Bronchial epithelial cell (primary cell): ENCODE measurements at regions not wholly inside any gene's neighbourhood (a gene's known extent, or its start where the extent isn't known, plus 50 kb on each side); places are given as distances from the start of the nearest gene placed in this dataset.

Experiments used
- DNase-seq: peaks from one replicate; pipeline ENCODE4 v3.0.0-alpha.2; 2010; ENCODE audit warnings: low read depth
- FAIRE-seq: peaks from 2 replicates; lab custom pipeline; 2011; peaks lifted over from hg19 to GRCh38; lab: Jason Lieb, UNC
- H3K27me3 ChIP-seq: 2 replicates; pipeline ENCODE4 v1.5.1; 2011; ENCODE audit warnings: low read length; ENCODE audit not compliant: control insufficient read depth, insufficient read depth
- H3K36me3 ChIP-seq: 2 replicates; pipeline ENCODE4 v1.5.1; 2011; ENCODE audit warnings: low read length; ENCODE audit not compliant: control insufficient read depth, insufficient read depth
- H3K4me3 ChIP-seq: 2 replicates; pipeline ENCODE4 v1.5.1; 2011; ENCODE audit warnings: mild to moderate bottlenecking, low read depth, low read length, control low read depth
- TF ChIP-seq, protein P1 (sequence below): IDR thresholded peaks from 2 replicates; pipeline ENCODE4 v1.5.1; 2011; ENCODE audit warnings: mild to moderate bottlenecking, moderate library complexity, low read length, control low read depth, inconsistent platforms; ENCODE audit not compliant: insufficient read depth, severe bottlenecking

DNA sequence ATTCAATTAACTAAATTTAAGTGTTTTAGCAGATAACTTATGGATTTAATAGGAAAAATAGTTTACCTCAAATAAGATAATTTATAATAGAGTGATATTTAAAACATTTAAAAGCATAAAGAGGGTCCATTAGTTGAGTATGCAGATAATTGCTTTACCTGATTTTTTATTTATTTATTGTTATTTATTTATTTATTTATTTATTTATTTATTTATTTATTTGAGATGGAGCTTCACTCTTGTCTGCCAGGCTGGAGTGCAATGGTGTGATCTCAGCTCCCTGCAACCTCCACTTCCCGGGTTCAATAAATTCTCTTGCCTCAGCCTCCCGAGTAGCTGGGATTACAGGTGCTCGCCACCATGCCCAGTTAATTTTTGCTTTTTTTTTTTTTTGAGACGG is 982.9 kb downstream of the TFAP2A start:
- no peak for DNase-seq
- H3K27me3 ChIP-seq, result no peaks in the 10 kb centered on the region
- FAIRE-seq, result no peak
- no peak overlapping the region for H3K4me3 ChIP-seq
- TF ChIP-seq, protein P1, sequence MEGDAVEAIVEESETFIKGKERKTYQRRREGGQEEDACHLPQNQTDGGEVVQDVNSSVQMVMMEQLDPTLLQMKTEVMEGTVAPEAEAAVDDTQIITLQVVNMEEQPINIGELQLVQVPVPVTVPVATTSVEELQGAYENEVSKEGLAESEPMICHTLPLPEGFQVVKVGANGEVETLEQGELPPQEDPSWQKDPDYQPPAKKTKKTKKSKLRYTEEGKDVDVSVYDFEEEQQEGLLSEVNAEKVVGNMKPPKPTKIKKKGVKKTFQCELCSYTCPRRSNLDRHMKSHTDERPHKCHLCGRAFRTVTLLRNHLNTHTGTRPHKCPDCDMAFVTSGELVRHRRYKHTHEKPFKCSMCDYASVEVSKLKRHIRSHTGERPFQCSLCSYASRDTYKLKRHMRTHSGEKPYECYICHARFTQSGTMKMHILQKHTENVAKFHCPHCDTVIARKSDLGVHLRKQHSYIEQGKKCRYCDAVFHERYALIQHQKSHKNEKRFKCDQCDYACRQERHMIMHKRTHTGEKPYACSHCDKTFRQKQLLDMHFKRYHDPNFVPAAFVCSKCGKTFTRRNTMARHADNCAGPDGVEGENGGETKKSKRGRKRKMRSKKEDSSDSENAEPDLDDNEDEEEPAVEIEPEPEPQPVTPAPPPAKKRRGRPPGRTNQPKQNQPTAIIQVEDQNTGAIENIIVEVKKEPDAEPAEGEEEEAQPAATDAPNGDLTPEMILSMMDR, result no peak
- H3K36me3 ChIP-seq, result no peaks in the 10 kb centered on the region

DNA sequence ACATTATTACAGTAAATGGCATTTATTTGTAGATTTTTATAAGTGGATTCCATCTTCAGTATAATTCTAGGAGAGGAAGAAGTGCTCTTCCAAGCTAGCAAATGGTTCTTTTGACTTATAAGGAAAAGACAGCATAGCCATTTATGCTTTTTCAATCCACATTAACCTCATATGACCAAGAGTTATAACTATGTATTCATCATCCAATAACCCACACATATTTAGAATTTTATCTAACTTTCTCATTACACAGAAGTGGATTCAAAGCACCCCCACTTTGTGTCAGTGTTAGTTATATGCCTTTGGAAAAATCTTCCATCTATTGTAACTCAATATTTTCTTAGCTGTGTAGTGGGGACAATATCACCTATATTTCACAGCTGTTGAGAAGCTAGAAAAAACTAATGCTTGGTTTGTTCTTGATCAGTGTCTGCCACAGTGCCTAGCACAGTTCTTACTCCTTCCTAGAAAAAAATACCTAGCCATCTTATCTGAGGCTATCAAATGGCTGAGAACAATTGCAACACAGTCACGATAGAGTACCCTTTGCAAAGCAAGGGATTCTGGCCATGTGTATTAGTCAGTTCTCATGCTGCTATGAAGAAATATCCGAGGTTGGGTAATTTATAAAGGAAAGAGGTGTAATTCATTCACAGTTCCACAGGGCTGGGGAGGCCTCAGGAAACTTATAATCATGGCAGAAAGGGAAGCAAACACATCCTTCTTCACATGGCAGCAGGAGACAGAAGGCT is 986.3 kb downstream of the TFAP2A start:
- DNase-seq, result peak; percentile 33
- H3K4me3 ChIP-seq, result no peak overlapping the region
- H3K36me3 ChIP-seq, result no peaks in the 10 kb centered on the region
- TF ChIP-seq, protein P1, result no peak
- H3K27me3 ChIP-seq, result no peaks in the 10 kb centered on the region
- FAIRE-seq, result no peak

DNA sequence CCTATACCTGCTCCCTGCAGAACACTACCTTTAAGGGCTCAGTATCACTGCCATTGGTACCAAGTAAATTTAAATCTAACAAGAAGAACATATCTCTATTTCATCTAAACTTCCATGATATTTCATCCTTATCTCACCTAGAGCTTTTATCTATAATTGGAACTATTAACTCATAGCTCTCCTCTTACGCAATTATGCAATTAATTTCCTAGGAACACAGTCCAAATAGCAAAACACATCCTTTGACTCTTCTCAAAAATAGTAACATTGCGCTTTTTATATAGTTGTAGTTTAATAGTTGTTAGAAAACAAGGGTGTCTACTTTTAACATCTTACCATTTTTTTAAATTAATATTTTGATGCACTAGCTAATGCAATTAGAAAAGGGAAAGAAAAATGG is 986.8 kb upstream of the SLC35B3 start:
- Histone ChIP-seq H3K36me3 (no peaks in the 10 kb centered on the region), H3K27me3 (no peaks in the 10 kb centered on the region), H3K4me3 (no peak overlapping the region)
- FAIRE-seq (no peak), DNase-seq (no peak)
- TF ChIP-seq, protein P1, result no peak

DNA sequence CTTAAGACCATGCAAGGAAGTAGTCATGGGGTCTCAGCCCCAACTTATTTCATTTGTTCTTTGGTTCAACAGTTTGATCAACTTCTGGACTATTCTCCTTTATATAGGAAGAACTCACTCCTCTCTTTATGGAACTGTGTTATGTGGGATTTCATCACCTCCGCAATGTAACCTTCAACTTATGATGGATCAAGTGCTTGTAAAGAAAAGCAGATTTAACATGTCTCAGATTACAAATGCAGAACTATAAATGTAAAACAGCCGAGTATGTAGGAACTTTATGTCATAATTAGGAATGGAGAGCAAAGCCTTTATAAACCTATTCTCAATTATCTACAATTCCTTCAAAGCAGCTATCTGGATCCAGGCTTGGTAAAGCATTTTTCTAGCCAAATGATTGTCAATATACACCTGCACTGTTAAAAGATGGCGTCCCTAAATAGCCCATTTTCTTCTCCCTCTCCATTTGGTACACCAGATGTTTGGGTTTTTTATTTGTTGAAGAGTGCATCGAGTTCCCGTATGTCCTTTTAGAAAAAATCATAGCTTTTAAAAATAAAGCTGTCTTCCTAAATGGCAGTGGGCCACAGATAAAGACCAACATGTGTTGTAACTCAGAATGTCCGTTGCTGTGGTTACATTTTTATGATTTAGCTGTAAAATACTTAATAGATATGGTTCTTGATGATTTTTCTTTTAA is 985.1 kb upstream of the SLC35B3 start:
- FAIRE-seq, result no peak
- DNase-seq, result no peak
- Histone ChIP-seq H3K4me3 (no peak overlapping the region), H3K36me3 (no peaks in the 10 kb centered on the region), H3K27me3 (no peaks in the 10 kb centered on the region)
- TF ChIP-seq, protein P1, result no peak

DNA sequence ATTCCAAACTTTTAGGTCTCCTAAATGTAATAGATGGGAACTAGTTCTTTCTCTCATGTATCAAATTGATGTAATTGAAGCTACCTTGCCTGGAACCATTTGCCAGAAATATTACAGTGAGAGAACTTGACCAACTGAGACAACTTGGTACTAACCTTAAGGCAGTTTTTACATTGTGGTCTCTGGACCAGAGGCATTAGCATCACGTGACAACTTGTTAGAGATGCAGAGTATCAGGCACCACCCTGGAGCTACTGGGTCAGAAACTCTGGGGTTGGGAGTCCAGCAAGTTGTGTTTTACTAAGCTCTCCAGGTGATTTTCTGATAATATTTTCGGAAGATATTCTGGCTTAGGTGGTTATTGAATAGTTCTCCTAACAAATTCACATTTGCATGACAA is 982.1 kb upstream of the SLC35B3 start:
- TF ChIP-seq, protein P1, result no peak
- FAIRE-seq, result no peak
- DNase-seq, result no peak
- Histone ChIP-seq H3K4me3 (no peak overlapping the region), H3K27me3 (no peaks in the 10 kb centered on the region), H3K36me3 (no peaks in the 10 kb centered on the region)
